H9 (cell line): ENCODE measurements at regions not wholly inside any gene's neighbourhood (a gene's known extent, or its start where the extent isn't known, plus 50 kb on each side); places are given as distances from the start of the nearest gene placed in this dataset.

Experiments
- DNase-seq: peaks from one replicate; pipeline ENCODE4 v3.0.0-alpha.2; 2017
- H2AFZ ChIP-seq: one replicate; pipeline ENCODE4 v1.6.1; 2013; ENCODE audit warnings: mild to moderate bottlenecking, low read length, control low read depth, moderate library complexity
- H2AK5ac ChIP-seq: 2 replicates; pipeline ENCODE4 v1.6.1; 2013; ENCODE audit warnings: low read length, control low read depth, mixed read lengths; ENCODE audit not compliant: insufficient read length
- H2BK120ac ChIP-seq: one replicate; pipeline ENCODE4 v1.6.1; 2013; ENCODE audit warnings: low read depth, mild to moderate bottlenecking, low read length, control low read depth, inconsistent platforms; ENCODE audit not compliant: poor library complexity, severe bottlenecking
- H2BK12ac ChIP-seq: 2 replicates; pipeline ENCODE4 v1.6.1; 2013; ENCODE audit warnings: low read length, control low read depth, mixed read lengths, low read depth; ENCODE audit not compliant: insufficient read length
- H2BK15ac ChIP-seq: 2 replicates; pipeline ENCODE4 v1.6.1; 2013; ENCODE audit warnings: low read depth, low read length, control low read depth
- H2BK20ac ChIP-seq: one replicate; pipeline ENCODE4 v1.6.1; 2013; ENCODE audit warnings: low read depth, mild to moderate bottlenecking, low read length, control low read depth, inconsistent platforms; ENCODE audit not compliant: poor library complexity, severe bottlenecking
- H2BK5ac ChIP-seq: 2 replicates; pipeline ENCODE4 v1.6.1; 2013; ENCODE audit warnings: low read length, control low read depth, mixed read lengths; ENCODE audit not compliant: insufficient read length
- H3K14ac ChIP-seq: 2 replicates; pipeline ENCODE4 v1.6.1; 2013; ENCODE audit warnings: low read length, control low read depth; ENCODE audit not compliant: insufficient read depth
- H3K18ac ChIP-seq: 2 replicates; pipeline ENCODE4 v1.6.1; 2013; ENCODE audit warnings: low read depth, mild to moderate bottlenecking, mixed read lengths, low read length, control low read depth; ENCODE audit not compliant: insufficient read length
- H3K23ac ChIP-seq: 2 replicates; pipeline ENCODE4 v1.6.1; 2013; ENCODE audit warnings: low read length, control low read depth, mixed read lengths, low read depth; ENCODE audit not compliant: insufficient read length
- H3K23me2 ChIP-seq: 2 replicates; pipeline ENCODE4 v1.6.1; 2013; ENCODE audit warnings: low read depth, mild to moderate bottlenecking, mixed read lengths, low read length, control low read depth; ENCODE audit not compliant: insufficient read length, poor library complexity, severe bottlenecking
- H3K27ac ChIP-seq: 2 replicates; pipeline ENCODE4 v1.5.1; 2013; ENCODE audit warnings: low read length, control low read depth, mixed read lengths, low read depth; ENCODE audit not compliant: insufficient read length
- H3K27me3 ChIP-seq: 2 replicates; pipeline ENCODE4 v1.6.1; 2013; ENCODE audit warnings: low read length, control low read depth, inconsistent platforms; ENCODE audit not compliant: insufficient read depth
- H3K4ac ChIP-seq: 2 replicates; pipeline ENCODE4 v1.6.1; 2013; ENCODE audit warnings: low read depth, mild to moderate bottlenecking, control low read depth, inconsistent platforms, low read length, moderate library complexity
- H3K4me1 ChIP-seq: 2 replicates; pipeline ENCODE4 v1.6.1; 2013; ENCODE audit warnings: low read length, control low read depth, inconsistent platforms; ENCODE audit not compliant: insufficient read depth
- H3K4me2 ChIP-seq: 2 replicates; pipeline ENCODE4 v1.6.1; 2013; ENCODE audit warnings: low read length, control low read depth, mixed read lengths; ENCODE audit not compliant: insufficient read length, insufficient read depth
- H3K56ac ChIP-seq: 2 replicates; pipeline ENCODE4 v1.6.1; 2013; ENCODE audit warnings: low read depth, mild to moderate bottlenecking, mixed read lengths, low read length, control low read depth; ENCODE audit not compliant: insufficient read length
- H3K79me1 ChIP-seq: 2 replicates; pipeline ENCODE4 v1.6.1; 2013; ENCODE audit warnings: low read depth, mild to moderate bottlenecking, moderate library complexity, low read length, control low read depth, inconsistent platforms; ENCODE audit not compliant: insufficient read depth, poor library complexity, severe bottlenecking
- H3K79me2 ChIP-seq: 2 replicates; pipeline ENCODE4 v1.6.1; 2013; ENCODE audit warnings: low read length, control low read depth, inconsistent platforms; ENCODE audit not compliant: insufficient read depth
- H3K9ac ChIP-seq: 2 replicates; pipeline ENCODE4 v1.6.1; 2013; ENCODE audit warnings: low read length, control low read depth, mixed read lengths; ENCODE audit not compliant: insufficient read length; ENCODE audit errors: extremely low read depth
- H3K9me3 ChIP-seq: one replicate; pipeline ENCODE4 v1.6.1; 2013; ENCODE audit warnings: low read depth, low read length, inconsistent platforms; ENCODE audit not compliant: control insufficient read depth
- H3T11ph ChIP-seq: one replicate; pipeline ENCODE4 v1.6.1; 2013; ENCODE audit warnings: mild to moderate bottlenecking, low read length, control low read depth, inconsistent platforms
- H4K20me1 ChIP-seq: one replicate; pipeline ENCODE4 v1.6.1; 2013; ENCODE audit not compliant: control insufficient read depth, insufficient read length, insufficient read depth
- H4K5ac ChIP-seq: 2 replicates; pipeline ENCODE4 v1.6.1; 2013; ENCODE audit warnings: low read depth, mild to moderate bottlenecking, mixed read lengths, low read length, control low read depth; ENCODE audit not compliant: insufficient read length
- H4K8ac ChIP-seq: replicated peaks from 2 replicates; pipeline ENCODE4 v1.6.1; 2013; ENCODE audit warnings: low read length, control low read depth, mixed read lengths, low read depth; ENCODE audit not compliant: insufficient read length
- H4K91ac ChIP-seq: 2 replicates; pipeline ENCODE4 v1.6.1; 2013; ENCODE audit warnings: low read depth, mild to moderate bottlenecking, moderate library complexity, mixed read lengths, low read length, control low read depth; ENCODE audit not compliant: insufficient read length
- H3K27ac Mint-ChIP-seq, 3 experiments: 2 replicates in 2 of 3; 3 replicates in 1 of 3; pipeline ENCODE4 v1.8.0; 2020 to 2021; ENCODE audit warnings: mixed read lengths in 3 of 3, mild to moderate bottlenecking in 1 of 3, moderate library complexity in 1 of 3
- H3K27me3 Mint-ChIP-seq: 2 replicates; pipeline ENCODE4 v1.8.0; 2021; ENCODE audit warnings: low read depth, mild to moderate bottlenecking, moderate library complexity, mixed read lengths
- H3K36me3 Mint-ChIP-seq, 3 experiments: 2 replicates in 2 of 3; 3 replicates in 1 of 3; pipeline ENCODE4 v1.8.0; 2020 to 2021; ENCODE audit warnings: low read depth in 3 of 3, mixed read lengths in 3 of 3; ENCODE audit not compliant: insufficient read depth in 1 of 3
- H3K4me1 Mint-ChIP-seq, 2 experiments: 2 replicates each; pipeline ENCODE4 v1.8.0; 2020; ENCODE audit warnings: mixed read lengths in 2 of 2
- H3K4me3 Mint-ChIP-seq, 2 experiments: 2 replicates in 1 of 2; 3 replicates in 1 of 2; pipeline ENCODE4 v1.8.0; 2020 to 2021; ENCODE audit warnings: mild to moderate bottlenecking in 2 of 2, mixed read lengths in 2 of 2, moderate library complexity in 1 of 2
- H3K9me3 Mint-ChIP-seq, 2 experiments: 2 replicates in 1 of 2; 3 replicates in 1 of 2; pipeline ENCODE4 v1.8.0; 2020; ENCODE audit warnings: mild to moderate bottlenecking in 2 of 2, mixed read lengths in 2 of 2, moderate library complexity in 1 of 2
- WGBS: extraction: QIAGEN DNeasy Blood & Tissue Kit; methylation state at CpG from one replicate; pipeline ENCODE4 v1.1.7; 2013; ENCODE audit warnings: missing lambda C conversion rate, low lambda C conversion rate, mixed read lengths; ENCODE audit not compliant: insufficient read length; ENCODE audit errors: extremely low coverage; 5-methylcytosine and 5-hydroxymethylcytosine counted together
- TF ChIP-seq, protein P1 (sequence below): fragments of 200-600 bp; sonication (generic); conservative IDR thresholded peaks from 3 replicates; pipeline ENCODE4 v1.8.0; 2021; ENCODE audit warnings: antibody characterized with exemption, mild to moderate bottlenecking

DNA sequence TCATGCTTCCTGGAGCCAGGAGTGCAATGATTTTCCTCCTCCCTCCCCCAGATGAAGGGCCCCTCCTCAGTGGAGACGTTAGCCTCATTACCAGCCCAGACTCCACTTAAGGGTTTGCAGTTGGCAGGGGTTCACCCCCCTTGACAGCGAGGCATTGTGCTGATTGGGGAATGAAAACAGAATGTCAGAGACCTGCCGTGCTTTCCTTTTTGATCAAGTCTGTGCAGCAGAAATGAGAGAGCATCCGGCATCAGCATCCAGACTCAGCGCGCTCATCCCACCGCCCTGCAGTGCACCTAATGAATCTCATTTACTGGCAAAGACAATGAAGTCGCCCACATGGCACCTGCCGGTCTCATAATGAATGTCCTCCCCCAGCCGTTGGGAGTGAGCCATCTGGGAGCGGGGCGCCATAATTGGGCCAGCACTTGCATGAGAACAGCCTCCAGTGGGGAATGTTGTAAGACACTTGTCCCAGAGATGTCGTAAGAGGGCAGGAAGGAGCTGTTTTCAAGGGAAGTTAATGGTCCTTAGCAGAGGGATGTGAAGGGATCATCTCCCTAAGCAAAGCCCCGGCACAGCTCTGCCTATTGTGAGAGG is 98.3 kb upstream of the UQCRFS1 start:
- Mint-ChIP-seq H3K27me3 (peaks cover 57% of the 10 kb centered on the region), H3K4me1 (peaks cover 42 to 46% of the 10 kb centered on the region in 2 experiments), H3K9me3 (no peaks in the 10 kb centered on the region; a peak in 1 of 5 replicates), H3K36me3 (no peaks in the 10 kb centered on the region), H3K4me3 (peak overlapping the region in 1 of 2 experiments; percentile 38; a peak in 1 of 5 replicates), H3K27ac (no peak overlapping the region)
- no peak overlapping the region for H2BK120ac ChIP-seq
- H3T11ph ChIP-seq: no peak overlapping the region
- no CpG with 5 or more reads among the region's 14 CpGs for WGBS
- peak; percentile 43 for DNase-seq
- no peak overlapping the region for H2AFZ ChIP-seq
- no peak overlapping the region for H2BK5ac ChIP-seq
- H3K9ac ChIP-seq: no peak overlapping the region
- H2BK20ac ChIP-seq: no peak overlapping the region
- no peak overlapping the region for H3K23ac ChIP-seq
- no peaks in the 10 kb centered on the region for H3K79me2 ChIP-seq
- no peaks in the 10 kb centered on the region for H4K20me1 ChIP-seq
- H4K5ac ChIP-seq: no peak overlapping the region
- H3K56ac ChIP-seq: no peak overlapping the region
- H3K27ac ChIP-seq: no peak overlapping the region
- H3K79me1 ChIP-seq: no peaks in the 10 kb centered on the region
- peaks cover 8% of the 10 kb centered on the region; the same call in 1 of the 2 replicates for H3K4me1 ChIP-seq
- H3K4ac ChIP-seq: no peak overlapping the region
- H3K23me2 ChIP-seq: no peaks in the 10 kb centered on the region
- H2AK5ac ChIP-seq: no peak overlapping the region
- no peaks in the 10 kb centered on the region for H3K27me3 ChIP-seq
- TF ChIP-seq, protein P1, sequence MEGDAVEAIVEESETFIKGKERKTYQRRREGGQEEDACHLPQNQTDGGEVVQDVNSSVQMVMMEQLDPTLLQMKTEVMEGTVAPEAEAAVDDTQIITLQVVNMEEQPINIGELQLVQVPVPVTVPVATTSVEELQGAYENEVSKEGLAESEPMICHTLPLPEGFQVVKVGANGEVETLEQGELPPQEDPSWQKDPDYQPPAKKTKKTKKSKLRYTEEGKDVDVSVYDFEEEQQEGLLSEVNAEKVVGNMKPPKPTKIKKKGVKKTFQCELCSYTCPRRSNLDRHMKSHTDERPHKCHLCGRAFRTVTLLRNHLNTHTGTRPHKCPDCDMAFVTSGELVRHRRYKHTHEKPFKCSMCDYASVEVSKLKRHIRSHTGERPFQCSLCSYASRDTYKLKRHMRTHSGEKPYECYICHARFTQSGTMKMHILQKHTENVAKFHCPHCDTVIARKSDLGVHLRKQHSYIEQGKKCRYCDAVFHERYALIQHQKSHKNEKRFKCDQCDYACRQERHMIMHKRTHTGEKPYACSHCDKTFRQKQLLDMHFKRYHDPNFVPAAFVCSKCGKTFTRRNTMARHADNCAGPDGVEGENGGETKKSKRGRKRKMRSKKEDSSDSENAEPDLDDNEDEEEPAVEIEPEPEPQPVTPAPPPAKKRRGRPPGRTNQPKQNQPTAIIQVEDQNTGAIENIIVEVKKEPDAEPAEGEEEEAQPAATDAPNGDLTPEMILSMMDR: no peak
- no peak overlapping the region for H3K14ac ChIP-seq
- H2BK15ac ChIP-seq: no peak overlapping the region
- no peaks in the 10 kb centered on the region for H3K9me3 ChIP-seq
- no peak overlapping the region for H4K91ac ChIP-seq
- no peak overlapping the region for H2BK12ac ChIP-seq
- no peak overlapping the region for H3K4me2 ChIP-seq
- H4K8ac ChIP-seq: no peak overlapping the region
- no peak overlapping the region for H3K18ac ChIP-seq
